HG03558 (cell line): ENCODE measurements at regions not wholly inside any gene's neighbourhood (a gene's known extent, or its start where the extent isn't known, plus 50 kb on each side); places are given as distances from the start of the nearest gene placed in this dataset.

ENCODE experiments used
- ATAC-seq: cut with Tn5 transposase; IDR thresholded peaks from one replicate; pipeline ENCODE4 v1.9.1; 2021; ENCODE audit warnings: moderate number of reproducible peaks; ENCODE audit not compliant: unreplicated experiment; ENCODE audit errors: extremely low read depth

GRCh38 chr3:135310317-135310716 is 515.3 kb downstream of the EPHB1 start:
- no peak for ATAC-seq

- no peak for ATAC-seq
Observed at GRCh38 chr3:135311699-135312098, 516.6 kb downstream of the EPHB1 start.

GRCh38 chr3:135314237-135314636 is 519.2 kb downstream of the EPHB1 start:
- no peak for ATAC-seq

- ATAC-seq = no peak
Observed at GRCh38 chr3:135324301-135324700, 529.2 kb downstream of the EPHB1 start.

GRCh38 chr3:135325096-135325495 is 530.0 kb downstream of the EPHB1 start:
- ATAC-seq = no peak

- no peak for ATAC-seq
Observed at GRCh38 chr3:135325726-135326235, 530.7 kb downstream of the EPHB1 start.

- no peak for ATAC-seq
Observed at GRCh38 chr3:135326851-135327250, 531.8 kb downstream of the EPHB1 start.

GRCh38 chr3:135328036-135328435 is 533.0 kb downstream of the EPHB1 start:
- ATAC-seq = no peak

GRCh38 chr3:135329479-135329878 is 534.4 kb downstream of the EPHB1 start:
- ATAC-seq = no peak

- no peak for ATAC-seq
Observed at GRCh38 chr3:135337192-135337591, 542.1 kb downstream of the EPHB1 start.

- no peak for ATAC-seq
Observed at GRCh38 chr3:135348690-135349089, 553.6 kb downstream of the EPHB1 start.

GRCh38 chr3:135349254-135349948 is 554.3 kb downstream of the EPHB1 start:
- no peak for ATAC-seq

GRCh38 chr3:135352213-135352612 is 557.2 kb downstream of the EPHB1 start:
- ATAC-seq = no peak

GRCh38 chr3:135362889-135363288 is 567.8 kb downstream of the EPHB1 start:
- no peak for ATAC-seq

GRCh38 chr3:135364676-135365075 is 569.6 kb downstream of the EPHB1 start:
- no peak for ATAC-seq

GRCh38 chr3:135366816-135367215 is 571.8 kb downstream of the EPHB1 start:
- no peak for ATAC-seq

GRCh38 chr3:135368316-135368715 is 573.3 kb downstream of the EPHB1 start:
- no peak for ATAC-seq

GRCh38 chr3:135368781-135369180 is 573.7 kb downstream of the EPHB1 start:
- no peak for ATAC-seq

- no peak for ATAC-seq
Observed at GRCh38 chr3:135374571-135374970, 579.5 kb downstream of the EPHB1 start.

- no peak for ATAC-seq
Observed at GRCh38 chr3:135382188-135382587, 583.3 kb upstream of the PPP2R3A start.

GRCh38 chr3:135382621-135383020 is 582.9 kb upstream of the PPP2R3A start:
- no peak for ATAC-seq

- no peak for ATAC-seq
Observed at GRCh38 chr3:135383301-135383700, 582.2 kb upstream of the PPP2R3A start.
